Ascending aorta (tissue), 2 donors: ENCODE measurements at regions not wholly inside any gene's neighbourhood (a gene's known extent, or its start where the extent isn't known, plus 50 kb on each side); places are given as distances from the start of the nearest gene placed in this dataset.

ENCODE experiments used
- DNase-seq, 2 donors: peaks; one replicate each; pipeline ENCODE4 v3.0.0-alpha.2; 2019; ENCODE audit warnings: low spot score in 2 of 2
- H3K27ac ChIP-seq, 2 donors: fragments of 200-600 bp; sonication (generic); one replicate each; pipeline ENCODE4 v1.5.1; 2016 to 2017; ENCODE audit warnings: mild to moderate bottlenecking in 1 of 2
- H3K27me3 ChIP-seq: fragments of 200-600 bp; sonication (generic); one replicate; pipeline ENCODE4 v1.5.1; 2017
- H3K36me3 ChIP-seq, 2 donors: fragments of 200-600 bp; sonication (generic); one replicate each; pipeline ENCODE4 v1.5.1; 2016
- H3K4me1 ChIP-seq, 2 donors: fragments of 200-600 bp; sonication (generic); one replicate each; pipeline ENCODE4 v1.5.1; 2016 to 2017; ENCODE audit warnings: mild to moderate bottlenecking in 1 of 2
- H3K4me3 ChIP-seq, 2 donors: fragments of 200-600 bp; sonication (generic); one replicate each; pipeline ENCODE4 v1.5.1; 2016 to 2017; ENCODE audit warnings: mild to moderate bottlenecking in 1 of 2
- H3K9me3 ChIP-seq, 2 donors: fragments of 200-600 bp; sonication (generic); one replicate each; pipeline ENCODE4 v1.5.1; 2016
- CTCF ChIP-seq, 3 experiments: fragments of 200-600 bp in 2 of 3; fragments of 450-650 bp in 1 of 3; sonication (generic) in 2 of 3; IDR thresholded peaks; one replicate each; pipeline ENCODE4 v1.5.1; 2016 to 2019; ENCODE audit warnings: antibody characterized with exemption in 3 of 3, mild to moderate bottlenecking in 1 of 3, moderate library complexity in 1 of 3
- intact Hi-C: fragments of 100-400 bp; cut with DNase I; formaldehyde crosslinking; loops from one replicate; pipeline ENCODE4 v1.15.1; 2023

GRCh38 chr2:126535408-126535807 lies 120.5 kb upstream of the GYPC start:
- H3K4me3 ChIP-seq = no peak overlapping the region
- H3K27me3 ChIP-seq = no peaks in the 10 kb centered on the region
- H3K9me3 ChIP-seq = no peaks in the 10 kb centered on the region
- intact Hi-C loops = no loop called here
- TF ChIP-seq CTCF (IDR thresholded peaks at IDR 0.05) = no peak
- no peak for DNase-seq
- H3K4me1 ChIP-seq = no peaks in the 10 kb centered on the region
- H3K27ac ChIP-seq = no peak overlapping the region
- H3K36me3 ChIP-seq = no peaks in the 10 kb centered on the region

GRCh38 chr2:126536605-126537200 lies 119.3 kb upstream of the GYPC start:
- TF ChIP-seq CTCF (IDR thresholded peaks at IDR 0.05) = no peak
- no peak for DNase-seq
- Histone ChIP-seq H3K36me3 (no peaks in the 10 kb centered on the region), H3K4me1 (no peaks in the 10 kb centered on the region), H3K27me3 (no peaks in the 10 kb centered on the region), H3K9me3 (peaks cover 0 to 1% of the 10 kb centered on the region in 2 donors), H3K4me3 (no peak overlapping the region), H3K27ac (no peak overlapping the region)
- intact Hi-C loops = no loop called here

GRCh38 chr2:126539101-126539500 lies 116.9 kb upstream of the GYPC start:
- TF ChIP-seq CTCF (IDR thresholded peaks at IDR 0.05) = no peak
- Histone ChIP-seq H3K9me3 (peaks cover 4 to 20% of the 10 kb centered on the region in 2 donors), H3K27ac (no peak overlapping the region), H3K4me1 (no peaks in the 10 kb centered on the region), H3K4me3 (no peak overlapping the region), H3K36me3 (no peaks in the 10 kb centered on the region), H3K27me3 (no peaks in the 10 kb centered on the region)
- intact Hi-C loops = no loop called here
- no peak for DNase-seq

GRCh38 chr2:126542247-126542646 lies 113.7 kb upstream of the GYPC start:
- TF ChIP-seq CTCF (IDR thresholded peaks at IDR 0.05) = no peak
- H3K27ac ChIP-seq = no peak overlapping the region
- intact Hi-C loops = no loop called here
- H3K36me3 ChIP-seq = no peaks in the 10 kb centered on the region
- H3K27me3 ChIP-seq = no peaks in the 10 kb centered on the region
- no peak for DNase-seq
- H3K4me3 ChIP-seq = no peak overlapping the region
- peaks cover 4 to 20% of the 10 kb centered on the region in 2 donors for H3K9me3 ChIP-seq
- no peaks in the 10 kb centered on the region for H3K4me1 ChIP-seq

- no peak overlapping the region for H3K4me3 ChIP-seq
- H3K27ac ChIP-seq = no peak overlapping the region
- TF ChIP-seq CTCF (IDR thresholded peaks at IDR 0.05) = no peak
- H3K4me1 ChIP-seq = no peaks in the 10 kb centered on the region
- no peak for DNase-seq
- peaks cover 4 to 20% of the 10 kb centered on the region in 2 donors for H3K9me3 ChIP-seq
- intact Hi-C loops = no loop called here
- no peaks in the 10 kb centered on the region for H3K36me3 ChIP-seq
- no peaks in the 10 kb centered on the region for H3K27me3 ChIP-seq
Observed at GRCh38 chr2:126543081-126543480, 112.9 kb upstream of the GYPC start.

- Histone ChIP-seq H3K27me3 (no peaks in the 10 kb centered on the region), H3K4me1 (no peaks in the 10 kb centered on the region), H3K4me3 (no peak overlapping the region), H3K27ac (no peak overlapping the region), H3K36me3 (no peaks in the 10 kb centered on the region), H3K9me3 (no peaks in the 10 kb centered on the region)
- no peak for DNase-seq
- no peak for TF ChIP-seq CTCF (IDR thresholded peaks at IDR 0.05)
- intact Hi-C loops = no loop called here
Observed at GRCh38 chr2:126558029-126558428, 97.9 kb upstream of the GYPC start.
